ENCODE measurements at regions not wholly inside any gene's neighbourhood (a gene's known extent, or its start where the extent isn't known, plus 50 kb on each side); places are given as distances from the start of the nearest gene placed in this dataset.
"Not testable (repeated sequence)": the region's sequence is repeated elsewhere in the genome, so short reads cannot be mapped to it uniquely, and the experiment has no call there.

GRCh38 chr12:20057398-20057797 lies 310.9 kb upstream of the PDE3A start:
- no peak overlapping the region for H3K27ac ChIP-seq (ENCODE audit: low read depth, low read length)
- ChIA-PET CTCF (no interaction called here), POLR2A (no interaction called here)
- H3K9me3 ChIP-seq (ENCODE audit: control insufficient read depth, insufficient read depth, low read length), result no peaks in the 10 kb centered on the region
- no peaks in the 10 kb centered on the region for H3K27me3 ChIP-seq (ENCODE audit: control insufficient read depth, insufficient read depth, low read length)
- TF ChIP-seq CTCF (IDR thresholded peaks at IDR 0.05; ENCODE audit: low read depth, low read length), result no peak
- DNase-seq (ENCODE audit: low read depth, low spot score), result no peak
- H3K4me3 ChIP-seq (ENCODE audit: low read depth, low read length), result no peak overlapping the region

- H3K4me3 ChIP-seq (ENCODE audit: low read depth, low read length), result no peak overlapping the region
- DNase-seq (ENCODE audit: low read depth, low spot score), result no peak
- CTCF ChIA-PET, result no interaction called here
- POLR2A ChIA-PET, result no interaction called here
- TF ChIP-seq CTCF (IDR thresholded peaks at IDR 0.05; ENCODE audit: low read depth, low read length), result no peak
- no peaks in the 10 kb centered on the region for H3K27me3 ChIP-seq (ENCODE audit: control insufficient read depth, insufficient read depth, low read length)
- H3K9me3 ChIP-seq (ENCODE audit: control insufficient read depth, insufficient read depth, low read length), result peaks cover 4% of the 10 kb centered on the region
- no peak overlapping the region for H3K27ac ChIP-seq (ENCODE audit: low read depth, low read length)
Observed at GRCh38 chr12:20063116-20063515, 305.2 kb upstream of the PDE3A start.

GRCh38 chr12:20077618-20078017 lies 290.7 kb upstream of the PDE3A start:
- no peak overlapping the region for H3K27ac ChIP-seq (ENCODE audit: low read depth, low read length)
- no peak overlapping the region for H3K4me3 ChIP-seq (ENCODE audit: low read depth, low read length)
- no peaks in the 10 kb centered on the region for H3K27me3 ChIP-seq (ENCODE audit: control insufficient read depth, insufficient read depth, low read length)
- no peak for DNase-seq (ENCODE audit: low read depth, low spot score)
- TF ChIP-seq CTCF (IDR thresholded peaks at IDR 0.05; ENCODE audit: low read depth, low read length), result no peak
- ChIA-PET POLR2A (no interaction called here), CTCF (no interaction called here)
- H3K9me3 ChIP-seq (ENCODE audit: control insufficient read depth, insufficient read depth, low read length), result no peaks in the 10 kb centered on the region

GRCh38 chr12:20089077-20089476 lies 279.3 kb upstream of the PDE3A start:
- Histone ChIP-seq H3K4me3 (ENCODE audit: low read depth, low read length) (no peak overlapping the region), H3K27me3 (ENCODE audit: control insufficient read depth, insufficient read depth, low read length) (no peaks in the 10 kb centered on the region), H3K27ac (ENCODE audit: low read depth, low read length) (no peak overlapping the region), H3K9me3 (ENCODE audit: control insufficient read depth, insufficient read depth, low read length) (peaks cover 7% of the 10 kb centered on the region; the same call in 1 of the 2 replicates)
- no peak for DNase-seq (ENCODE audit: low read depth, low spot score)
- no peak for TF ChIP-seq CTCF (IDR thresholded peaks at IDR 0.05; ENCODE audit: low read depth, low read length)
- POLR2A ChIA-PET, result no interaction called here
- CTCF ChIA-PET, result no interaction called here

- POLR2A ChIA-PET; CTCF ChIA-PET; DNase-seq (ENCODE audit: low read depth, low spot score); H3K27me3 ChIP-seq (ENCODE audit: control insufficient read depth, insufficient read depth, low read length); H3K4me3 ChIP-seq (ENCODE audit: low read depth, low read length); H3K27ac ChIP-seq (ENCODE audit: low read depth, low read length); H3K9me3 ChIP-seq (ENCODE audit: control insufficient read depth, insufficient read depth, low read length): not testable (repeated sequence)
Observed at GRCh38 chr12:20093190-20093810, 275.0 kb upstream of the PDE3A start.

GRCh38 chr12:20096430-20096829 lies 271.9 kb upstream of the PDE3A start:
- no peak overlapping the region for H3K4me3 ChIP-seq (ENCODE audit: low read depth, low read length)
- peaks cover 10% of the 10 kb centered on the region; the same call in 1 of the 2 replicates for H3K9me3 ChIP-seq (ENCODE audit: control insufficient read depth, insufficient read depth, low read length)
- CTCF ChIA-PET, result no interaction called here
- TF ChIP-seq CTCF (IDR thresholded peaks at IDR 0.05; ENCODE audit: low read depth, low read length), result no peak
- POLR2A ChIA-PET, result no interaction called here
- DNase-seq (ENCODE audit: low read depth, low spot score), result no peak
- no peak overlapping the region for H3K27ac ChIP-seq (ENCODE audit: low read depth, low read length)
- no peaks in the 10 kb centered on the region for H3K27me3 ChIP-seq (ENCODE audit: control insufficient read depth, insufficient read depth, low read length)
